GM12874 (cell line): ENCODE measurements at regions not wholly inside any gene's neighbourhood (a gene's known extent, or its start where the extent isn't known, plus 50 kb on each side); places are given as distances from the start of the nearest gene placed in this dataset.

ENCODE experiments used
- CTCF ChIP-seq: IDR thresholded peaks from 2 replicates; pipeline ENCODE4 v1.5.1; 2011; ENCODE audit warnings: low read depth, mild to moderate bottlenecking, control low read depth, low read length, moderate library complexity; ENCODE audit not compliant: insufficient read depth

- TF ChIP-seq CTCF = no peak
Observed at GRCh38 chrX:7606039-7606652, 236.8 kb upstream of the VCX start.

DNA sequence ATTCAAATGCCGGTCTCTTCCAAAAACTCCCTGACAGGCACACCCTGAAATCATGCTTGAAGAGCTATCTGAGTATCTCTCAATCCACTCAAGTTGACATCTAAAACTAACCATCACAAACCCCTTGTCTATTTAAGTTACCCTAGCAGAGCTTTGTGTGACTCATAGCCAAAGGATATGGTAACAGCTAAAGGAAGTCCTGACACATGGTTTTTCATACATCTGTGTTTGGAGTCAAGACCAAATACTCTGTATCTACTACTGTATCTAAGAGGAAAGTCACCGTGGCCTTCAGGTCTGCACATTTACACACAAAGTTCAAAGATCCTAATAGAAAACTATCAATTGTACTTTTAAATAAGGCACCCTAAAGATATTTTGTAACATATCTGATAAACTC is 239.6 kb upstream of the VCX start:
- TF ChIP-seq CTCF = no peak

DNA sequence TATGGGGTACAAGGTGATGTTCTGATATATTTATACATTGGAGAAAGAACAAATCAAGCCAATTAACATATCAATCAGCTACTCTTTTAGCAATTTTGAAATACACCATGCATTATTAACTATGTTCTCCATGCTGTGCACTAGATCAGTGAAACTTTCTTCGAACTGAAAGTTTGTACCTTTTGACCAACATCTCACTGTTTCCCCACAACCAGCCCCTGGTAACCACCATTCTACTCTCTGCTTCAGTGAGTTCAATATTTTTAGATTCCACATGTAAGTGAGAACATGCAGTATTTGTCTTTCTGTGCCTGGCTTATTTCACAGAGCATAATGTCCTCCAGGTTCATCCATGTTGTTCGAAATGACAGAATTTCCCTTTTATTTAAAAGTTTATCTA is 246.1 kb upstream of the VCX start:
- no peak for TF ChIP-seq CTCF

DNA sequence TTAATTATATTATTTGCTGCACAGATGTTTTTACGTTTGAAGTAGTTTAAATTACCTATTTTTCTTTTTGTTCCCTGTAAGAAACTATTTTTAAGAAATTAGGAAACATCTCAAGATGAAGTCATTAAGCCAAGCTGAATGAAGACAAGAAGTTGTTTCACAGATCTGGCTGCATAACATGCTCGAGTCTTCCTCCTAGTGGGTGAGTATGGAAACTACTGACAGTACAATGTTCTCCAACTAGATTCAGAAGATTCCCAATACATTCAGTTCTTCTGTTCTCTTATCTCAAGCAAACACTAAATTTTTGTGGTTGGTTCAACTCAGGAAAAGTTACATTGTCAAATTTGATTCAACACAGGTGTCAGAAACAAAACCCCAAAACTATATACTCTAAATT is 256.8 kb upstream of the VCX start:
- peak; percentile 25; the same call in 1 of the 2 replicates for TF ChIP-seq CTCF

- TF ChIP-seq CTCF = no peak
Observed at GRCh38 chrX:7582191-7582590, 260.8 kb upstream of the VCX start.

DNA sequence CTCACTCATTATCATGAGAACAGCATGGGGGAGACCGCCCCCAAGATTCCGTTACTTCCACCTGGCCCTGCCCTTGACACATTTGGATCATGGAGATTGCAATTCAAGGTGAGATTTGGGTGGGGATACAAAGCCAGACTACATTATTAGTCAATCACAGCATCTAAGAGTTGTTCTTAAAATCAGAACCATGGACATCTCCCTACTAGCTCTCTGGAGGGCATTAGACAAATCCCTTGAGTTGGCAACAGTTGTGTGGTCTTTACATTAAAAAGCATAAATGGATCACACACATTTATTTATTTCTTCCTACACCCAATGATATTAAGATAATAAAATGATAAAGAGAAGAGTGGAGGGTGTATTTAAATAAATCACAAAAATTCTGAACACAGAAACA is 262.8 kb upstream of the VCX start:
- TF ChIP-seq CTCF = no peak

DNA sequence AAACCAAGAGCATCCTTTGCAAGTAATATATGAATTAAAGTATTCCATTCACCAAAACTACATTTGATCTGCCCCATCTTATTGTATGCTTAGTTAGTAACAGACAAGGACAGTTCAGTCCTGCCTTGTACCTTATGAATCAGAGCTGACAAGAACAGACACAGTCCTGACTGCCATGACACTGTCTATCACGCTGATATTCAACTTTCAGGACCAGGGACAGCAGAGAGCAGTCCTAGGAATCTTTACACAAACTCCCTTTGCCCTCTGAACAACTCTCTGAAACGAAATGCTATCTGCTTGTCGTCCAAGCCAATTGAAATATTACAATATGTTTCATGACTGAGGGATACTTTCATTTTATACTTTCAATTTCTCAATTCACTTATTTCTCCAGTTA is 268.6 kb upstream of the VCX start:
- no peak for TF ChIP-seq CTCF
